Stimulated activated CD8-positive, alpha-beta memory T cell treated with anti-CD3 and anti-CD28 coated beads, Interleukin-12 subunit alpha, Interleukin-12 subunit beta, amount 100 ng/mL, for 24 hours (primary cell): ENCODE measurements at regions not wholly inside any gene's neighbourhood (a gene's known extent, or its start where the extent isn't known, plus 50 kb on each side); places are given as distances from the start of the nearest gene placed in this dataset.

Source experiments
- DNase-seq: peaks from one replicate; pipeline ENCODE4 v3.0.0-alpha.2; 2020; ENCODE audit errors: extremely low read depth

- no peak for DNase-seq
These were observed 167.4 kb upstream of the C1orf21 start for GRCh38 chr1:184219414-184219813.

GRCh38 chr1:184219883-184220282 lies 166.9 kb upstream of the C1orf21 start:
- DNase-seq = no peak

GRCh38 chr1:184221087-184221486 lies 165.7 kb upstream of the C1orf21 start:
- DNase-seq = no peak

- no peak for DNase-seq
These were observed 164.2 kb upstream of the C1orf21 start for GRCh38 chr1:184222652-184223052.

GRCh38 chr1:184223216-184223615 lies 163.6 kb upstream of the C1orf21 start:
- no peak for DNase-seq

GRCh38 chr1:184225283-184226099 lies 161.3 kb upstream of the C1orf21 start:
- DNase-seq = no peak

- no peak for DNase-seq
These were observed 160.7 kb upstream of the C1orf21 start for GRCh38 chr1:184226100-184226487.

- no peak for DNase-seq
These were observed 158.3 kb upstream of the C1orf21 start for GRCh38 chr1:184228558-184228957.

- no peak for DNase-seq
These were observed 149.2 kb upstream of the C1orf21 start for GRCh38 chr1:184237588-184237987.

- DNase-seq = no peak
These were observed 145.4 kb upstream of the C1orf21 start for GRCh38 chr1:184241446-184241845.

- no peak for DNase-seq
These were observed 144.3 kb upstream of the C1orf21 start for GRCh38 chr1:184242507-184242943.

GRCh38 chr1:184244962-184245361 lies 141.9 kb upstream of the C1orf21 start:
- DNase-seq = no peak

- no peak for DNase-seq
These were observed 139.2 kb upstream of the C1orf21 start for GRCh38 chr1:184247671-184248070.

- DNase-seq = no peak
These were observed 132.9 kb upstream of the C1orf21 start for GRCh38 chr1:184253921-184254320.

GRCh38 chr1:184254849-184255248 lies 132.0 kb upstream of the C1orf21 start:
- DNase-seq = no peak

GRCh38 chr1:184255560-184255959 lies 131.3 kb upstream of the C1orf21 start:
- no peak for DNase-seq

GRCh38 chr1:184257873-184258272 lies 129.0 kb upstream of the C1orf21 start:
- DNase-seq = no peak

GRCh38 chr1:184258525-184258924 lies 128.3 kb upstream of the C1orf21 start:
- DNase-seq = no peak

GRCh38 chr1:184260382-184260781 lies 126.4 kb upstream of the C1orf21 start:
- no peak for DNase-seq

GRCh38 chr1:184262109-184262508 lies 124.7 kb upstream of the C1orf21 start:
- DNase-seq = no peak

- DNase-seq = no peak
These were observed 119.1 kb upstream of the C1orf21 start for GRCh38 chr1:184267747-184268146.

- DNase-seq = no peak
These were observed 116.3 kb upstream of the C1orf21 start for GRCh38 chr1:184270556-184270955.

- no peak for DNase-seq
These were observed 114.5 kb upstream of the C1orf21 start for GRCh38 chr1:184272175-184272866.
